K562 (cell line): ENCODE measurements at regions not wholly inside any gene's neighbourhood (a gene's known extent, or its start where the extent isn't known, plus 50 kb on each side); places are given as distances from the start of the nearest gene placed in this dataset.

Experiments
- ATAC-seq: fragments of 200-7000 bp; cut with Tn5 transposase; 3 replicates; pipeline ENCODE4 v1.9.1; 2020; ENCODE audit warnings: moderate library complexity
- BruUV-seq: library from RNA; stranded (reverse); fragments of 400-500 nt; replicated peaks from 2 replicates; lab custom pipeline; 2021; lab: Mats Ljungman, UMichigan
- CTCF ChIA-PET: fragments of 300-600 bp; formaldehyde crosslinking; extraction: SDS; loops from one replicate; lab custom pipeline; 2021; ENCODE audit warnings: low intra/inter-chr PET ratio; lab: Yijun Ruan, JAX
- POLR2A ChIA-PET: fragments of 300-600, 350-650 bp; sonication (Branson Sonifier 250); formaldehyde crosslinking; extraction: SDS; loops from one replicate; lab custom pipeline; 2021; ENCODE audit warnings: antibody characterized with exemption, inconsistent platforms; lab: Yijun Ruan, JAX
- DNase-seq, 4 experiments: peaks; one replicate each; pipeline versions ENCODE4 v3.0.0 to v3.0.0-alpha.2; 2011 to 2018; ENCODE audit warnings: low spot score in 3 of 4, mixed read lengths in 3 of 4; ENCODE audit errors: extremely low read depth in 1 of 4
- FAIRE-seq: peaks from 2 replicates; lab custom pipeline; 2011; peaks lifted over from hg19 to GRCh38; lab: Jason Lieb, UNC
- H2AFZ ChIP-seq: 2 replicates; pipeline ENCODE4 v1.6.0; 2011; ENCODE audit warnings: low read depth, low read length, control low read depth, inconsistent platforms
- H3K27ac ChIP-seq: fragments of 200-600 bp; 3 replicates; pipeline ENCODE4 v1.8.0; 2011; ENCODE audit warnings: low read depth, mild to moderate bottlenecking, control low read depth, inconsistent platforms, low read length, moderate library complexity, mixed read lengths; ENCODE audit errors: extremely low read depth
- H3K27me3 ChIP-seq, 2 experiments: fragments of 300-600 bp in 1 of 2; 2 replicates in 1 of 2; 3 replicates in 1 of 2; pipeline versions ENCODE4 v1.6.0 to v1.8.0; 2011; ENCODE audit warnings: inconsistent platforms in 2 of 2, low read length in 2 of 2, mild to moderate bottlenecking in 1 of 2, mixed read lengths in 1 of 2, moderate library complexity in 1 of 2; ENCODE audit not compliant: control insufficient read depth in 2 of 2, insufficient read depth in 2 of 2
- H3K36me3 ChIP-seq: fragments of 300-600 bp; 3 replicates; pipeline ENCODE4 v1.8.0; 2011; ENCODE audit warnings: mild to moderate bottlenecking, low read length, inconsistent platforms; ENCODE audit not compliant: control insufficient read depth, insufficient read depth
- H3K4me1 ChIP-seq, 2 experiments: fragments of 200-600 bp in 1 of 2; replicated peaks in 1 of 2; 2 replicates in 1 of 2; 3 replicates in 1 of 2; pipeline versions ENCODE4 v1.5.1 to v1.8.0; 2011; ENCODE audit warnings: inconsistent platforms in 2 of 2, low read length in 2 of 2, mild to moderate bottlenecking in 1 of 2, mixed read lengths in 1 of 2, moderate library complexity in 1 of 2; ENCODE audit not compliant: control insufficient read depth in 2 of 2, insufficient read depth in 2 of 2
- H3K4me2 ChIP-seq: 2 replicates; pipeline ENCODE4 v1.6.1; 2011; ENCODE audit warnings: low read length, control low read depth, inconsistent platforms, mixed read lengths; ENCODE audit not compliant: insufficient read depth
- H3K4me3 ChIP-seq: fragments of 200-600 bp; sonication (generic), shearing (Covaris generic); 2 replicates; pipeline ENCODE4 v1.5.1; 2016; ENCODE audit warnings: control low read depth, inconsistent platforms
- H3K79me2 ChIP-seq: fragments of 200-600 bp; 3 replicates; pipeline ENCODE4 v1.8.0; 2011; ENCODE audit warnings: low read length, inconsistent platforms; ENCODE audit not compliant: control insufficient read depth, insufficient read depth
- H3K9ac ChIP-seq, 2 experiments: 2 replicates each; pipeline versions ENCODE4 v1.6.0 to v1.6.1; 2011; ENCODE audit warnings: low read depth in 2 of 2, low read length in 2 of 2, control low read depth in 1 of 2, inconsistent platforms in 1 of 2, mild to moderate bottlenecking in 1 of 2, mixed read lengths in 1 of 2; ENCODE audit not compliant: insufficient read depth in 1 of 2
- H3K9me1 ChIP-seq: one replicate; pipeline ENCODE4 v1.6.0; 2011; ENCODE audit warnings: inconsistent platforms, mild to moderate bottlenecking, low read length, moderate library complexity; ENCODE audit not compliant: control insufficient read depth, insufficient read depth
- H3K9me3 ChIP-seq: replicated peaks from 2 replicates; pipeline ENCODE4 v1.5.1; 2011; ENCODE audit warnings: low read depth, low read length, inconsistent platforms; ENCODE audit not compliant: control insufficient read depth, insufficient read depth
- H4K20me1 ChIP-seq: replicated peaks from 2 replicates; pipeline ENCODE4 v1.6.1; 2011; ENCODE audit warnings: low read length, inconsistent platforms, mixed read lengths; ENCODE audit not compliant: control insufficient read depth, insufficient read depth
- ELF4 ChIP-seq: fragments of 450-650 bp; formaldehyde crosslinking; IDR thresholded peaks from 2 replicates; pipeline ENCODE4 v1.4.0; 2022; ENCODE audit warnings: missing genetic modification characterization
- JUND ChIP-seq, 2 experiments: IDR thresholded peaks; 2 replicates in 1 of 2; 3 replicates in 1 of 2; pipeline ENCODE4 v1.6.1; 2011; ENCODE audit warnings: borderline replicate concordance in 2 of 2, low read depth in 2 of 2, low read length in 2 of 2, improper control_type of control experiment in 1 of 2, missing biosample characterization in 1 of 2, missing genetic modification characterization in 1 of 2, missing genetic modification reagents in 1 of 2
- TFAM ChIP-seq: fragments of 250-450 bp; sonication (Bioruptor Pico); conservative IDR thresholded peaks from 2 replicates; pipeline ENCODE4 v1.5.0; 2021; ENCODE audit warnings: mild to moderate bottlenecking, moderate library complexity
- WGBS: fragments of 100-300 bp; shearing (Covaris generic); methylation state at CpG from one replicate; pipeline ENCODE4 v1.1.6; 2016; ENCODE audit warnings: low coverage, mixed read lengths; ENCODE audit not compliant: insufficient coverage; ENCODE audit errors: missing lambda C conversion rate; 5-methylcytosine and 5-hydroxymethylcytosine counted together
- in situ Hi-C: fragments of 300-500 bp; cut with MboI; formaldehyde crosslinking; loops from 4 replicates; pipeline ENCODE4 v1.15.0; 2018; ENCODE audit warnings: inconsistent platforms, mixed read lengths
- intact Hi-C: fragments of 100-400 bp; cut with micrococcal nuclease; formaldehyde crosslinking; loops from 2 replicates; pipeline ENCODE4 v1.14.2; 2022
- TF ChIP-seq, protein P1 (sequence below): IDR thresholded peaks from 2 replicates; pipeline ENCODE4 v1.6.1; 2011; ENCODE audit not compliant: insufficient read length; ENCODE audit errors: extremely low read depth
- TF ChIP-seq, protein P2 (sequence below), 3 experiments: IDR thresholded peaks in 2 of 3; conservative IDR thresholded peaks in 1 of 3; 2 replicates each; pipeline ENCODE4 v1.5.1; 2011 to 2012; ENCODE audit warnings: low read length in 3 of 3, mild to moderate bottlenecking in 3 of 3, control low read depth in 2 of 3, improper control_type of control experiment in 1 of 3, inconsistent platforms in 1 of 3, low read depth in 1 of 3, mixed read lengths in 1 of 3, moderate library complexity in 1 of 3; ENCODE audit not compliant: insufficient read depth in 2 of 3
- TF ChIP-seq, protein P3 (sequence below): sonication (generic); formaldehyde crosslinking; IDR thresholded peaks from 2 replicates; pipeline ENCODE4 v1.9.0; 2022; ENCODE audit warnings: mild to moderate bottlenecking, missing genetic modification reagents

DNA sequence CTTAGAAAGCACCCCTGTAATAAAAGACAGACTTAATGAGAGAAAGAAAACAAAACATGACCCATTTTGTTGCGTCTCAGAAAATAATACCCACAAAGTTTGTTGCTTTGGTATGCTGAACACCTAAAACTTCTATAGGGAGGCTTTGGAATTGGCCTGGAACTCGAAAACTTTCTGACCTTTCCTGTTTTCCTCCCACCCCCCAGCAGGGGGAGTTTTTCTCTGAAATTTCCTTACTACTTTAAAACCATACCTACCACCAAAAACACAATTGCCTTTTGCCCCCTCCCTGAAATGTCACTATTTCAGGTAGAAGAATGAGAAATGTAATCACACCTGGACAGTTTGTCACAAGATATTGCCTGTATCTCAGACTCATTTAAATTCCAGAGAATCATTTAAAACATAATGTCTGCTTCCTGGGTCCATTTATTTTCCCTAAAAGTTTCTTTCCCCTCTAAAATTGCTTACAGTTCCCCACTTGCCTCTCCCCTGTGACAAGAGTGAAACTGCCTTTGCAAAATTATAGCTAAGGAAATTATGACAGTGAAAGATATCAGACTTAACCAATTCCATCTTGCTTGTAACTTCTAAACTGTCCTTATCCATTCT is 2700.2 kb downstream of the PCDH9 start:
- H3K9me3 ChIP-seq = no peaks in the 10 kb centered on the region
- TF ChIP-seq, protein P1, sequence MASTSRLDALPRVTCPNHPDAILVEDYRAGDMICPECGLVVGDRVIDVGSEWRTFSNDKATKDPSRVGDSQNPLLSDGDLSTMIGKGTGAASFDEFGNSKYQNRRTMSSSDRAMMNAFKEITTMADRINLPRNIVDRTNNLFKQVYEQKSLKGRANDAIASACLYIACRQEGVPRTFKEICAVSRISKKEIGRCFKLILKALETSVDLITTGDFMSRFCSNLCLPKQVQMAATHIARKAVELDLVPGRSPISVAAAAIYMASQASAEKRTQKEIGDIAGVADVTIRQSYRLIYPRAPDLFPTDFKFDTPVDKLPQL = no peak
- no peak for TF ChIP-seq ELF4 (CRISPR knock-in tag)
- TF ChIP-seq JUND (IDR thresholded peaks at IDR 0.05; ENCODE audit: borderline replicate concordance, low read depth, low read length) = no peak
- TF ChIP-seq JUND (tag; IDR thresholded peaks at IDR 0.05; ENCODE audit: borderline replicate concordance, low read depth, low read length) = no peak
- TF ChIP-seq TFAM (CRISPR knock-in tag) = no peak
- TF ChIP-seq, protein P2, sequence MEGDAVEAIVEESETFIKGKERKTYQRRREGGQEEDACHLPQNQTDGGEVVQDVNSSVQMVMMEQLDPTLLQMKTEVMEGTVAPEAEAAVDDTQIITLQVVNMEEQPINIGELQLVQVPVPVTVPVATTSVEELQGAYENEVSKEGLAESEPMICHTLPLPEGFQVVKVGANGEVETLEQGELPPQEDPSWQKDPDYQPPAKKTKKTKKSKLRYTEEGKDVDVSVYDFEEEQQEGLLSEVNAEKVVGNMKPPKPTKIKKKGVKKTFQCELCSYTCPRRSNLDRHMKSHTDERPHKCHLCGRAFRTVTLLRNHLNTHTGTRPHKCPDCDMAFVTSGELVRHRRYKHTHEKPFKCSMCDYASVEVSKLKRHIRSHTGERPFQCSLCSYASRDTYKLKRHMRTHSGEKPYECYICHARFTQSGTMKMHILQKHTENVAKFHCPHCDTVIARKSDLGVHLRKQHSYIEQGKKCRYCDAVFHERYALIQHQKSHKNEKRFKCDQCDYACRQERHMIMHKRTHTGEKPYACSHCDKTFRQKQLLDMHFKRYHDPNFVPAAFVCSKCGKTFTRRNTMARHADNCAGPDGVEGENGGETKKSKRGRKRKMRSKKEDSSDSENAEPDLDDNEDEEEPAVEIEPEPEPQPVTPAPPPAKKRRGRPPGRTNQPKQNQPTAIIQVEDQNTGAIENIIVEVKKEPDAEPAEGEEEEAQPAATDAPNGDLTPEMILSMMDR (IDR thresholded peaks at IDR 0.05 in 2 of 3, conservative IDR thresholded peaks at IDR 0.05 in 1 of 3; ENCODE audit: insufficient read depth in 2 of 3, low read depth in 1 of 3, low read length in 3 of 3) = peak in 2 of 3 experiments; percentile 13; a peak in 1 of 6 replicates
- TF ChIP-seq, protein P3, sequence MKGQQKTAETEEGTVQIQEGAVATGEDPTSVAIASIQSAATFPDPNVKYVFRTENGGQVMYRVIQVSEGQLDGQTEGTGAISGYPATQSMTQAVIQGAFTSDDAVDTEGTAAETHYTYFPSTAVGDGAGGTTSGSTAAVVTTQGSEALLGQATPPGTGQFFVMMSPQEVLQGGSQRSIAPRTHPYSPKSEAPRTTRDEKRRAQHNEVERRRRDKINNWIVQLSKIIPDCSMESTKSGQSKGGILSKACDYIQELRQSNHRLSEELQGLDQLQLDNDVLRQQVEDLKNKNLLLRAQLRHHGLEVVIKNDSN (CRISPR knock-in tag) = no peak
- TF ChIP-seq, all 486 proteins: peak for 1

More for the DNA sequence above, 2700.2 kb downstream of the PCDH9 start:
- in situ Hi-C loops (no loop called here), intact Hi-C loops (no loop called here)
- no TSS peak for BruUV-seq
- H2AFZ ChIP-seq = no peak overlapping the region
- WGBS = 0% methylated on average over 2 of the region's 2 CpGs
- ChIA-PET CTCF (no interaction called here), POLR2A (no interaction called here)
- H3K4me2 ChIP-seq = no peak overlapping the region
- no peaks in the 10 kb centered on the region for H4K20me1 ChIP-seq
- H3K9me1 ChIP-seq = no peaks in the 10 kb centered on the region
- H3K9ac ChIP-seq = no peak overlapping the region
- no peaks in the 10 kb centered on the region for H3K36me3 ChIP-seq
- H3K4me1 ChIP-seq = no peaks in the 10 kb centered on the region
- no peaks in the 10 kb centered on the region for H3K27me3 ChIP-seq
- no peak for ATAC-seq
- no peak overlapping the region for H3K4me3 ChIP-seq
- no peaks in the 10 kb centered on the region for H3K79me2 ChIP-seq
- peak; percentile 6 to 15 (median 10) for DNase-seq
- FAIRE-seq = no peak
- no peak overlapping the region for H3K27ac ChIP-seq
